Large intestine (tissue), 3 donors: ENCODE measurements at regions not wholly inside any gene's neighbourhood (a gene's known extent, or its start where the extent isn't known, plus 50 kb on each side); places are given as distances from the start of the nearest gene placed in this dataset.

Experiments used
- DNase-seq, 2 donors: peaks; one replicate each; pipeline versions ENCODE4 v3.0.0 to v3.0.0-alpha.2; 2013
- H3K27ac ChIP-seq: one replicate; pipeline ENCODE4 v1.5.1; 2013; ENCODE audit warnings: low read length
- H3K27me3 ChIP-seq: 2 replicates; pipeline ENCODE4 v1.6.1; 2013; ENCODE audit warnings: low read length; ENCODE audit not compliant: control insufficient read depth, insufficient read depth
- H3K36me3 ChIP-seq: 2 replicates; pipeline ENCODE4 v1.6.1; 2013; ENCODE audit warnings: low read length; ENCODE audit not compliant: control insufficient read depth, insufficient read depth
- H3K4me1 ChIP-seq: one replicate; pipeline ENCODE4 v1.6.1; 2013; ENCODE audit warnings: low read length; ENCODE audit not compliant: control insufficient read depth, insufficient read depth
- H3K4me3 ChIP-seq: one replicate; pipeline ENCODE4 v1.5.1; 2013; ENCODE audit warnings: low read length
- H3K9me3 ChIP-seq: one replicate; pipeline ENCODE4 v1.6.1; 2013; ENCODE audit warnings: mild to moderate bottlenecking, low read depth, low read length, moderate library complexity; ENCODE audit not compliant: control insufficient read depth
- WGBS: methylation state at CpG from one replicate; pipeline ENCODE4 v1.1.5; 2013; ENCODE audit warnings: low lambda C conversion rate; ENCODE audit not compliant: insufficient coverage; 5-methylcytosine and 5-hydroxymethylcytosine counted together

DNA sequence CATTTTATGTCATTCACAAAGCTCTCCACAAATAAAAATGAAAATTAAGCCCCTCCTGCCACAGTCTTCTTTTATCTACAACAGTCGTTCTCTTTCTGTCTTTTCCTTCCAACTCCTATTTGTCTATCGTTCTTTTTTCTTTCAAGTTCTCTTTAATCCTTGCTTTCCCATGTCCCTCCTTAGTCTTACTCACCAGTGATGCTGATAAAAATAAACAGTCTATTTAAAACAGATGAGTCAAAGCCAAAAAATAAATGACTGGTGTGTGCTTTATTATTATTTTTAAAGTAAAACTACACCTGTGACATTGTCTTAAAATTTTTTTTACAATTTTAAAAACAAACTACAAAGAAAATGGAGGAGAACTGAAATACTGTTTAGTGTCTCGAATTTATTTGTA, 137.1 kb upstream of the TMEM161B start:
- no peaks in the 10 kb centered on the region for H3K9me3 ChIP-seq
- WGBS, result 75% methylated on average over 3 of the region's 3 CpGs
- DNase-seq, result no peak

GRCh38 chr5:88404405-88404804, 135.8 kb upstream of the TMEM161B start:
- Histone ChIP-seq H3K36me3 (no peaks in the 10 kb centered on the region), H3K27me3 (no peaks in the 10 kb centered on the region), H3K4me3 (no peak overlapping the region), H3K27ac (no peak overlapping the region), H3K9me3 (no peaks in the 10 kb centered on the region), H3K4me1 (no peaks in the 10 kb centered on the region)
- DNase-seq, result no peak
- WGBS, result 100% methylated on average over 1 of the region's 2 CpGs

More for the DNA sequence above, 137.1 kb upstream of the TMEM161B start:
- Histone ChIP-seq H3K4me3 (no peak overlapping the region), H3K27ac (no peak overlapping the region), H3K4me1 (no peaks in the 10 kb centered on the region), H3K36me3 (no peaks in the 10 kb centered on the region), H3K27me3 (no peaks in the 10 kb centered on the region)

GRCh38 chr5:88401686-88402085, 133.0 kb upstream of the TMEM161B start:
- no peak overlapping the region for H3K4me3 ChIP-seq
- H3K9me3 ChIP-seq, result no peaks in the 10 kb centered on the region
- H3K27me3 ChIP-seq, result no peaks in the 10 kb centered on the region
- no peak overlapping the region for H3K27ac ChIP-seq
- WGBS, result no CpG with 5 or more reads among the region's 4 CpGs
- DNase-seq, result no peak
- H3K4me1 ChIP-seq, result no peaks in the 10 kb centered on the region
- no peaks in the 10 kb centered on the region for H3K36me3 ChIP-seq

GRCh38 chr5:88401228-88401627, 132.6 kb upstream of the TMEM161B start:
- no peak overlapping the region for H3K4me3 ChIP-seq
- H3K36me3 ChIP-seq, result no peaks in the 10 kb centered on the region
- H3K27me3 ChIP-seq, result no peaks in the 10 kb centered on the region
- no peak for DNase-seq
- H3K4me1 ChIP-seq, result no peaks in the 10 kb centered on the region
- no peaks in the 10 kb centered on the region for H3K9me3 ChIP-seq
- H3K27ac ChIP-seq, result no peak overlapping the region

- H3K4me3 ChIP-seq, result no peak overlapping the region
- no peaks in the 10 kb centered on the region for H3K9me3 ChIP-seq
- no peaks in the 10 kb centered on the region for H3K36me3 ChIP-seq
- H3K27me3 ChIP-seq, result no peaks in the 10 kb centered on the region
- WGBS, result no CpG with 5 or more reads among the region's 2 CpGs
- DNase-seq, result no peak
- H3K4me1 ChIP-seq, result no peaks in the 10 kb centered on the region
- H3K27ac ChIP-seq, result no peak overlapping the region
Measured at GRCh38 chr5:88399561-88399960, 130.9 kb upstream of the TMEM161B start.

GRCh38 chr5:88398316-88398715, 129.7 kb upstream of the TMEM161B start:
- 80% methylated on average over 1 of the region's 4 CpGs for WGBS
- H3K4me3 ChIP-seq, result no peak overlapping the region

GRCh38 chr5:88396751-88397281, 128.2 kb upstream of the TMEM161B start:
- peaks cover 6% of the 10 kb centered on the region for H3K4me1 ChIP-seq
- DNase-seq, result no peak
- no peaks in the 10 kb centered on the region for H3K27me3 ChIP-seq
- H3K4me3 ChIP-seq, result no peak overlapping the region
- no peaks in the 10 kb centered on the region for H3K36me3 ChIP-seq
- H3K9me3 ChIP-seq, result no peaks in the 10 kb centered on the region
- H3K27ac ChIP-seq, result no peak overlapping the region
- WGBS, result no CpG with 5 or more reads among the region's 7 CpGs

More at GRCh38 chr5:88398316-88398715, 129.7 kb upstream of the TMEM161B start:
- no peak for DNase-seq
- no peak overlapping the region for H3K27ac ChIP-seq
- no peaks in the 10 kb centered on the region for H3K27me3 ChIP-seq
- H3K36me3 ChIP-seq, result no peaks in the 10 kb centered on the region
- no peaks in the 10 kb centered on the region for H3K9me3 ChIP-seq
- peaks cover 6% of the 10 kb centered on the region for H3K4me1 ChIP-seq

DNA sequence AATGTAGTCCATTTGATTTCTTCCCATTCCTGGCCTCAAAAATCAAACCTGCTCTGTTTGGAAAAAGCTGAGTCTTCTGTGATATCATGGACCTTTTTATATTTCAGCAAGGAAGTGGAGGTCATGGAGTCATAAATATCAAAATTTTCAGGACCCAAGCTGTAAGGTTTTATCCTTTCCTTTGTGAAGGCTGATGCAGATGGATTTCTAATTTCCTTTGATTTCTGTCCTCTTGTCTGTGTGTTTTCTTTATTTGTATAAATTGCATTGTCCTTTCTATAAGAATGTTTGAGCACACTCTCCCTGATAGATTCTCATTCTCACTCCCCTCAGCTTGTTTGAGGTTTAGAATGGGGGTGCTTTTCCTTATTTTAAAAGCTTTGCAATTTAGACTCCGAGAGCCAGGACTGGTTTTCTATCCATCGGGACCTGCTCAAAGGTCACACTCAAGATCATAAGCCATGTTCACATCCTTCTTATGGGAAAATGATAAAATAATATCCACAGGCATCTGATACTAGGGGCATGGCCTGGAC, 127.4 kb upstream of the TMEM161B start:
- DNase-seq, result no peak
- H3K27me3 ChIP-seq, result no peaks in the 10 kb centered on the region
- H3K27ac ChIP-seq, result no peak overlapping the region
- H3K36me3 ChIP-seq, result no peaks in the 10 kb centered on the region
- no peaks in the 10 kb centered on the region for H3K9me3 ChIP-seq
- peaks cover 6% of the 10 kb centered on the region for H3K4me1 ChIP-seq
- no peak overlapping the region for H3K4me3 ChIP-seq
- WGBS, result no CpG with 5 or more reads among the region's 2 CpGs

GRCh38 chr5:88395264-88395663, 126.6 kb upstream of the TMEM161B start:
- WGBS, result 86% methylated on average over 3 of the region's 4 CpGs
- H3K4me1 ChIP-seq, result peaks cover 9% of the 10 kb centered on the region
- H3K27ac ChIP-seq, result no peak overlapping the region
- H3K27me3 ChIP-seq, result no peaks in the 10 kb centered on the region
- H3K9me3 ChIP-seq, result no peaks in the 10 kb centered on the region
- no peaks in the 10 kb centered on the region for H3K36me3 ChIP-seq
- no peak overlapping the region for H3K4me3 ChIP-seq
- DNase-seq, result no peak

GRCh38 chr5:88394536-88395175, 126.0 kb upstream of the TMEM161B start:
- Histone ChIP-seq H3K27me3 (no peaks in the 10 kb centered on the region), H3K9me3 (no peaks in the 10 kb centered on the region), H3K4me1 (peaks cover 10% of the 10 kb centered on the region), H3K27ac (no peak overlapping the region), H3K36me3 (no peaks in the 10 kb centered on the region), H3K4me3 (no peak overlapping the region)
- DNase-seq, result no peak
- no CpG with 5 or more reads among the region's 8 CpGs for WGBS
